GM19452 (cell line): ENCODE measurements at regions not wholly inside any gene's neighbourhood (a gene's known extent, or its start where the extent isn't known, plus 50 kb on each side); places are given as distances from the start of the nearest gene placed in this dataset.
"Not testable (repeated sequence)": the region's sequence is repeated elsewhere in the genome, so short reads cannot be mapped to it uniquely, and the experiment has no call there.

Experiments
- ATAC-seq: cut with Tn5 transposase; IDR thresholded peaks from one replicate; pipeline ENCODE4 v1.9.1; 2021; ENCODE audit not compliant: unreplicated experiment

GRCh38 chr21:39083377-39084008 is 99.8 kb downstream of the PSMG1 start:
- no peak for ATAC-seq

- ATAC-seq = no peak
These were observed 100.4 kb downstream of the PSMG1 start for GRCh38 chr21:39082656-39083376.

- ATAC-seq = no peak
These were observed 102.9 kb downstream of the PSMG1 start for GRCh38 chr21:39080366-39080765.

- ATAC-seq = no peak
These were observed 103.6 kb downstream of the PSMG1 start for GRCh38 chr21:39079617-39080016.

- ATAC-seq = no peak
These were observed 104.8 kb downstream of the PSMG1 start for GRCh38 chr21:39078322-39079065.

- ATAC-seq = no peak
These were observed 105.4 kb downstream of the PSMG1 start for GRCh38 chr21:39077876-39078275.

- ATAC-seq = no peak
These were observed 108.7 kb downstream of the PSMG1 start for GRCh38 chr21:39074508-39074907.

- no peak for ATAC-seq
These were observed 109.5 kb downstream of the PSMG1 start for GRCh38 chr21:39073717-39074116.

GRCh38 chr21:39073063-39073462 is 110.2 kb downstream of the PSMG1 start:
- ATAC-seq = no peak

GRCh38 chr21:39072468-39072867 is 110.8 kb downstream of the PSMG1 start:
- no peak for ATAC-seq

- no peak for ATAC-seq
These were observed 111.5 kb downstream of the PSMG1 start for GRCh38 chr21:39071623-39072214.

GRCh38 chr21:39069856-39070255 is 113.4 kb downstream of the PSMG1 start:
- not testable (repeated sequence) for ATAC-seq

GRCh38 chr21:39066829-39067780 is 116.1 kb downstream of the PSMG1 start:
- ATAC-seq = no peak

GRCh38 chr21:39065917-39066316 is 117.3 kb downstream of the PSMG1 start:
- ATAC-seq = no peak

- no peak for ATAC-seq
These were observed 118.8 kb downstream of the PSMG1 start for GRCh38 chr21:39064325-39065012.

- no peak for ATAC-seq
These were observed 119.7 kb downstream of the PSMG1 start for GRCh38 chr21:39063517-39063916.

- ATAC-seq = no peak
These were observed 121.1 kb downstream of the PSMG1 start for GRCh38 chr21:39062196-39062595.

GRCh38 chr21:39061766-39062165 is 121.5 kb downstream of the PSMG1 start:
- ATAC-seq = no peak

GRCh38 chr21:39060485-39061083 is 122.7 kb downstream of the PSMG1 start:
- ATAC-seq = no peak

- ATAC-seq = no peak
These were observed 126.1 kb downstream of the PSMG1 start for GRCh38 chr21:39057121-39057520.
